Prostate gland (tissue), 2 donors: ENCODE measurements at regions not wholly inside any gene's neighbourhood (a gene's known extent, or its start where the extent isn't known, plus 50 kb on each side); places are given as distances from the start of the nearest gene placed in this dataset.

Source experiments
- CTCF ChIP-seq, 4 experiments: fragments of 200-600 bp in 2 of 4; fragments of 450-650 bp in 2 of 4; sonication (generic) in 2 of 4; IDR thresholded peaks; 1 replicate in 3 of 4; 2 replicates in 1 of 4; pipeline ENCODE4 v1.5.1; 2016 to 2019; ENCODE audit warnings: antibody characterized with exemption in 4 of 4, mild to moderate bottlenecking in 2 of 4, moderate library complexity in 2 of 4
- POLR2A ChIP-seq: fragments of 450-650 bp; IDR thresholded peaks from one replicate; pipeline ENCODE4 v1.6.1; 2016; ENCODE audit warnings: antibody characterized with exemption, mild to moderate bottlenecking
- POLR2AphosphoS5 ChIP-seq: sonication (generic); formaldehyde crosslinking; IDR thresholded peaks from one replicate; pipeline ENCODE4 v1.6.1; 2017; ENCODE audit warnings: antibody characterized with exemption

- TF ChIP-seq CTCF (IDR thresholded peaks at IDR 0.05): no peak
- TF ChIP-seq POLR2A: no peak
- TF ChIP-seq POLR2AphosphoS5: no peak
These were observed 82.4 kb upstream of the PELI1 start for GRCh38 chr2:64226611-64227010.
